ENCODE measurements at regions not wholly inside any gene's neighbourhood (a gene's known extent, or its start where the extent isn't known, plus 50 kb on each side); places are given as distances from the start of the nearest gene placed in this dataset.

- no peak for TF ChIP-seq EZH2 (IDR thresholded peaks at IDR 0.05; ENCODE audit: borderline replicate concordance, low read length)
- no peak for TF ChIP-seq CTCF (conservative IDR thresholded peaks at IDR 0.05 in 1 of 2, IDR thresholded peaks at IDR 0.05 in 1 of 2; ENCODE audit: extremely low read depth in 1 of 2, insufficient read depth in 1 of 2, low read depth in 1 of 2, low read length in 2 of 2)
Measured at GRCh38 chr3:54064486-54064885, 57.9 kb upstream of the CACNA2D3 start.

Measured in mammary epithelial cell (primary cell).